CD4-positive, CD25-positive, alpha-beta regulatory T cell (primary cell): ENCODE measurements at regions not wholly inside any gene's neighbourhood (a gene's known extent, or its start where the extent isn't known, plus 50 kb on each side); places are given as distances from the start of the nearest gene placed in this dataset.
A peak's percentile ranks its signal among the peaks of the same experiment; 100 is the strongest.

ENCODE experiments used
- ATAC-seq, 2 donors: fragments of 150-1000 bp; cut with Tn5 transposase; one replicate each; pipeline ENCODE4 v1.10.0; 2021; ENCODE audit warnings: low read depth in 2 of 2, moderate number of reproducible peaks in 2 of 2, moderate library complexity in 1 of 2
- DNase-seq, 3 donors: peaks; one replicate each; pipeline versions ENCODE4 v3.0.0 to v3.0.0-alpha.2; 2012 to 2022; ENCODE audit warnings: mixed read lengths in 1 of 3
- H3K27ac ChIP-seq: one replicate; pipeline ENCODE4 v1.7.0; 2013; ENCODE audit warnings: mild to moderate bottlenecking, low read length; ENCODE audit not compliant: insufficient read depth, poor library complexity, severe bottlenecking
- H3K27me3 ChIP-seq: one replicate; pipeline ENCODE4 v1.7.0; 2013; ENCODE audit warnings: low read length; ENCODE audit not compliant: control insufficient read depth, insufficient read depth
- H3K36me3 ChIP-seq: one replicate; pipeline ENCODE4 v1.7.0; 2013; ENCODE audit warnings: mild to moderate bottlenecking, low read length, moderate library complexity; ENCODE audit not compliant: control insufficient read depth, insufficient read depth
- H3K4me1 ChIP-seq: 2 replicates; pipeline ENCODE4 v1.7.0; 2013; ENCODE audit warnings: mild to moderate bottlenecking, low read length; ENCODE audit not compliant: insufficient read depth, control insufficient read depth, poor library complexity, severe bottlenecking
- H3K4me3 ChIP-seq: one replicate; pipeline ENCODE4 v1.7.0; 2013; ENCODE audit warnings: low read depth, mild to moderate bottlenecking, low read length, moderate library complexity
- H3K9me3 ChIP-seq, 2 experiments: 1 replicate in 1 of 2; 2 replicates in 1 of 2; pipeline ENCODE4 v1.7.0; 2013; ENCODE audit warnings: low read length in 2 of 2, mild to moderate bottlenecking in 1 of 2, moderate library complexity in 1 of 2; ENCODE audit not compliant: control insufficient read depth in 2 of 2
- H3K27ac Mint-ChIP-seq, 3 donors: one replicate each; pipeline ENCODE4 v1.8.0; 2020 to 2022; ENCODE audit warnings: mild to moderate bottlenecking in 3 of 3, mixed read lengths in 3 of 3, moderate library complexity in 2 of 3
- H3K27me3 Mint-ChIP-seq: one replicate; pipeline ENCODE4 v1.8.0; 2022; ENCODE audit warnings: mild to moderate bottlenecking, mixed read lengths
- H3K36me3 Mint-ChIP-seq: one replicate; pipeline ENCODE4 v1.8.0; 2020; ENCODE audit warnings: mixed read lengths
- H3K4me1 Mint-ChIP-seq, 4 donors: one replicate each; pipeline ENCODE4 v1.8.0; 2020 to 2022; ENCODE audit warnings: mixed read lengths in 4 of 4, mild to moderate bottlenecking in 1 of 4
- H3K4me3 Mint-ChIP-seq, 4 donors: one replicate each; pipeline ENCODE4 v1.8.0; 2020 to 2022; ENCODE audit warnings: mild to moderate bottlenecking in 4 of 4, mixed read lengths in 4 of 4, moderate library complexity in 3 of 4
- H3K9me3 Mint-ChIP-seq, 7 donors: one replicate each; pipeline ENCODE4 v1.8.0; 2020 to 2022; ENCODE audit warnings: mixed read lengths in 7 of 7, mild to moderate bottlenecking in 3 of 7, moderate library complexity in 2 of 7

DNA sequence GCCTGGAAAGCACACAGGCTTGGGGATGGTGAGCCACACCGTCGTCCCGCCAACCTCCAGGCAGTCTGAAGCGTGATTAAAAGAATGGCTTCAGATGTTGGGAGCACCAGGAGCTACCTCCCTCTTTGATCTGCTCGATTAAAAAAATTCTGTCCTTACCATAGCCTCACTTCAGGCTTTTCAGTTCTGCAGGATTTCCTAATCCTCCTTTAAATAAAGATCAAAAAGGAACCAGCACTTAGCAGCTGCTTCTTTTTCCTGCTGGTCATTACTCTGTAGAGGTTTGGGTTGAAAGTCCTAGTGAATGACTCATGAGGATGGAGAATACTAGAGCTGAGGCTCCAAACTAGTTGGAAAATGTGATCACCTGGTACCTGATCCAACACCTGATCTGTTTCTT lies 71.9 kb upstream of the C1orf174 start:
- H3K27ac ChIP-seq, result no peak overlapping the region
- Mint-ChIP-seq H3K9me3 (peaks cover 0 to 3% (median 0%) of the 10 kb centered on the region in 7 donors), H3K4me1 (no peaks in the 10 kb centered on the region), H3K4me3 (no peak overlapping the region), H3K27me3 (peaks cover 4% of the 10 kb centered on the region), H3K27ac (no peak overlapping the region), H3K36me3 (no peaks in the 10 kb centered on the region)
- no peak for ATAC-seq
- H3K9me3 ChIP-seq, result no peaks in the 10 kb centered on the region
- H3K36me3 ChIP-seq, result no peaks in the 10 kb centered on the region
- H3K4me3 ChIP-seq, result no peak overlapping the region
- DNase-seq, result no peak
- H3K27me3 ChIP-seq, result no peaks in the 10 kb centered on the region
- H3K4me1 ChIP-seq, result no peaks in the 10 kb centered on the region

DNA sequence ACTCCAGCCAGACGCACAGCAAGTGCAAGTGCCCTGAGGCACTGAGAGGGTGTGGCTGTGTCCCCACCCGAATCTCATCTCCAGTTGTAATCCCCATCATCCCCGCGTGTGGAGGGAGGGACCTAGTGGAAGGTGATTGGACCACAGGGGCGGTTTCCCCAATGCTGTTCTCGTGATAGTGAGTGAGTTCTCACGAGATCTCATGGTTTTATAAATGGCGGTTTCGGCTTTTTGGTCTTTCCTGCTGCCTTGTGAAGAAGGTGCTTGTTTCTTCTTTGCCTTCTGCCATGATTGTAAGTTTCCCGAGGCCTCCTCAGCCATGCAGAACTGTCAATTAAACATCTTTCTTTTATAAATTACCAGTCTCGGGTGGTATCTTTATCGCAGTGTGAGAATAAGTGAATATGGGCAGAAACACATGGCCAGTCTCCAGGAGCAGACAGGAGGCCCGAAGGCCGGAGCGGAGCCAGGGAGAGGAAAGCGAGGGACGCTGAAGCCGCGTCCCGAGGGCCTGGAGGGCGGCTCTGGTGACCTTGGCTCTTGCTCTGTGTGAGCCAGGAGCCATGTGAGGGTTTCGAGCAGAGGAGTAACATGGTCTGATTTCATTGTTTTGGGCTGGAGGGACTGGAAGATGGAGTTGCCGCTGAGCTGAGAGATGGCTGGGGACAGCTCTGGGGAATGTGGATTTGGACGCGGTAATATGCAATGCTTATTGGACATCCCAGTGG lies 76.0 kb upstream of the C1orf174 start:
- no peaks in the 10 kb centered on the region for H3K4me1 ChIP-seq
- no peak overlapping the region for H3K27ac ChIP-seq
- H3K4me3 Mint-ChIP-seq, result peak overlapping the region in 1 of 4 donors; percentile 79
- peaks cover 0 to 2% (median 0%) of the 10 kb centered on the region in 7 donors for H3K9me3 Mint-ChIP-seq
- H3K4me1 Mint-ChIP-seq, result no peaks in the 10 kb centered on the region
- H3K27ac Mint-ChIP-seq, result no peak overlapping the region
- no peaks in the 10 kb centered on the region for H3K36me3 Mint-ChIP-seq
- no peaks in the 10 kb centered on the region for H3K9me3 ChIP-seq
- no peaks in the 10 kb centered on the region for H3K27me3 ChIP-seq
- ATAC-seq, result no peak
- DNase-seq, result no peak
- H3K36me3 ChIP-seq, result no peaks in the 10 kb centered on the region
- H3K4me3 ChIP-seq, result no peak overlapping the region
- peaks cover 4% of the 10 kb centered on the region for H3K27me3 Mint-ChIP-seq

DNA sequence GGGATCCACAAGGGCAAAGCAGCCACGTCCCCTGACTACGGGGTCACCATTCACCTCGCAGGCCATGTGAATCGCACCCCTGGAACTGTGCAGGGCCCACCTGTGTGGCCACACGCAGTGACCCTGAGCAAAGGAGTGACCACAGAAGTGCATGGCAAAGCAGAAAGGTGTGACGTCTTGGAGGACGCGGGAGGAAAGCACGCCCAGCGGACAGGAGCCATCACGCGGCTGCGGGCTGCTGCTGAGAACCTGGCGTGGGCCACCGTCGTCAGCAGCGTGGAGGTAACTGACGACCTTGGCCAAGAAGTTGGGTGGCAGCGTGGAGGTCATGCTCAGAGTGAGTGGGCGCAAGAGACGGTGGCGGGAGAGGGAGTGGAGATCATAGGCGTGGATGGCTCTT lies 76.7 kb upstream of the C1orf174 start:
- Histone ChIP-seq H3K9me3 (no peaks in the 10 kb centered on the region), H3K4me3 (no peak overlapping the region), H3K27ac (no peak overlapping the region), H3K27me3 (no peaks in the 10 kb centered on the region), H3K36me3 (no peaks in the 10 kb centered on the region), H3K4me1 (no peaks in the 10 kb centered on the region)
- Mint-ChIP-seq H3K27me3 (peaks cover 4% of the 10 kb centered on the region), H3K27ac (no peak overlapping the region), H3K9me3 (peaks cover 0 to 2% (median 0%) of the 10 kb centered on the region in 7 donors), H3K4me3 (no peak overlapping the region), H3K36me3 (no peaks in the 10 kb centered on the region), H3K4me1 (no peaks in the 10 kb centered on the region)
- ATAC-seq (no peak), DNase-seq (no peak)

DNA sequence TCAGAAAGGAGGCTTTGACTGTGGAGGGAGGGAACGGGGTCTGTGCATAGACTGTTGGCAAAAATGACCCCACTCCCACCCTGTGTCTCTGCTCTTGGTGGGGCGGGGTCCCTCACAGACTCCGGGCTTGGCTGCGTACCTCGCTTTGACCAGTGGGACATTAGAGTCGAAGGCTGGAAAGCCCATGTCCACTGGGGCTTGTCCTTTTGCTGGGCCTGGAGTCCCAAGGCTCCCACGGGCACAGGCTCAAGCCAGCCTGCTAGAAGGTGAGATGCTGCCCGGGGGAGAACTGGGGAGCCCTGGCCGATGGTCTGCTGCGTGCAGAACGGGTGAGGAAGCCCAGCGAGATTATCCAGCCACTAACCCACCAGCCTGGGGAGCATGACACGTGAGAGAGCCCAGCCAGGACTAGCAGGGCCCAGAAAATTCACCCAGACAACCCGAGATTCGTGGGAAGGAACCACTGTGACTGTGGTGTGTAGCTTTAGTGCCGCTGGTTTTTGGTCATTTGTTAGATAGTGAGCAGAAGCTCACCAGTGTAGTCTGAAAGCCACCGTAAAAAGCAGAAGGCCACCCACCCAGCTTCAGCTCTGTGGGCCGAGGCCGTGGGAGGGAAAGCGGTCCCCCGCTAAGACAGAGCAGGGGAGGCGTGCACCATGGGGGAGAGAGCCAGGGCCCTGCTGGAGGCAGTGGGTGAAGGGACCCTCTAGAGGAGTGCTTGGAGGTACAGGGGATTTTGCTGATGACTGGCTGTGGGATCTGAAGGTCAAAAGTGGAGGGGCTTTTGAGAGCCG lies 78.3 kb upstream of the C1orf174 start:
- no peaks in the 10 kb centered on the region for H3K36me3 ChIP-seq
- no peaks in the 10 kb centered on the region for H3K9me3 ChIP-seq
- H3K27ac ChIP-seq, result no peak overlapping the region
- no peak overlapping the region for H3K4me3 ChIP-seq
- Mint-ChIP-seq H3K27me3 (peaks cover 4% of the 10 kb centered on the region), H3K4me1 (no peaks in the 10 kb centered on the region), H3K9me3 (peaks cover 0 to 4% (median 0%) of the 10 kb centered on the region in 7 donors), H3K36me3 (no peaks in the 10 kb centered on the region), H3K4me3 (no peak overlapping the region), H3K27ac (no peak overlapping the region)
- no peaks in the 10 kb centered on the region for H3K27me3 ChIP-seq
- ATAC-seq, result no peak
- H3K4me1 ChIP-seq, result no peaks in the 10 kb centered on the region
- no peak for DNase-seq

DNA sequence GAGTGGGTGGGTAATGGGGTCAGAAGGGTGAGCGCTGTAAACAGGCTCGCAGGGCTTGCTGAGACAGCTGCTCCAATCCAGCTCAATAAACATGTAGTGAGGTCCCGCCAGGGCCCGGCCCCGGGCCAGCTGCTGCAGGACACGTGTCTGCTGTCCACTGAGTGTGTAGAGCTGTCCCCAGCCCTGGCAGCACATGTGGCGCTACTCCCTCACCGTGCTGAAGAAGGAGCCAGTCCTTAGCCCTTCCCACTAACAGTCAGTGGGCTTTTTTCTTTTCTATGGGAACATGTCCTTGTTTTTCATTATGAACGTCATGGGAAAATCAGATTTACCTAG lies 78.9 kb upstream of the C1orf174 start:
- no peak for DNase-seq
- ATAC-seq, result no peak
- no peak overlapping the region for H3K4me3 ChIP-seq
- H3K27ac ChIP-seq, result no peak overlapping the region
- Mint-ChIP-seq H3K4me1 (no peaks in the 10 kb centered on the region), H3K27ac (no peak overlapping the region), H3K27me3 (peaks cover 4% of the 10 kb centered on the region), H3K9me3 (peaks cover 0 to 4% (median 0%) of the 10 kb centered on the region in 7 donors), H3K4me3 (no peak overlapping the region), H3K36me3 (no peaks in the 10 kb centered on the region)
- no peaks in the 10 kb centered on the region for H3K27me3 ChIP-seq
- no peaks in the 10 kb centered on the region for H3K36me3 ChIP-seq
- H3K9me3 ChIP-seq, result no peaks in the 10 kb centered on the region
- no peaks in the 10 kb centered on the region for H3K4me1 ChIP-seq

DNA sequence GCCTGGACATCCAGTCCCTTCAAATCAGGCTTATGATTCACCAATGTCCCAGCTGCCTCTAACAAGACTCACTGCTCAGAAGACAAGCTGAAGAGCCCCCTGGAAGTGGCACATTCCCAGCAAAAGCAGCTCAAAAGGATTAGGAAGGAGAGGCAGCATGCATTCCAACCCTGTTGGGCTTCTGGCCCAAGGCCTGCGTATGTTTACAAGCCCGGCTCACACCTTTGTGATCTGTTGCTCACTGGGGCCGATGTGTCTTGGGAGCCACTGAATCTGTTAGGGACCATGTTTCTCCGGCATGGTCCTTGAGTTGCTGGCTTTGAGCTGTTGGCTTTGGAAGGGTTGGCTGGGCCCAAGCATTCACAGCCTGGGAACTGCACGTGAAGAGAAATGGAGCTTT lies 81.2 kb upstream of the C1orf174 start:
- Mint-ChIP-seq H3K9me3 (peaks cover 0 to 2% (median 0%) of the 10 kb centered on the region in 7 donors), H3K4me3 (no peak overlapping the region), H3K27ac (no peak overlapping the region), H3K36me3 (no peaks in the 10 kb centered on the region), H3K27me3 (peaks cover 6% of the 10 kb centered on the region), H3K4me1 (no peaks in the 10 kb centered on the region)
- Histone ChIP-seq H3K9me3 (no peaks in the 10 kb centered on the region), H3K4me3 (no peak overlapping the region), H3K27ac (no peak overlapping the region), H3K36me3 (no peaks in the 10 kb centered on the region), H3K4me1 (no peaks in the 10 kb centered on the region), H3K27me3 (no peaks in the 10 kb centered on the region)
- ATAC-seq (no peak), DNase-seq (no peak)

DNA sequence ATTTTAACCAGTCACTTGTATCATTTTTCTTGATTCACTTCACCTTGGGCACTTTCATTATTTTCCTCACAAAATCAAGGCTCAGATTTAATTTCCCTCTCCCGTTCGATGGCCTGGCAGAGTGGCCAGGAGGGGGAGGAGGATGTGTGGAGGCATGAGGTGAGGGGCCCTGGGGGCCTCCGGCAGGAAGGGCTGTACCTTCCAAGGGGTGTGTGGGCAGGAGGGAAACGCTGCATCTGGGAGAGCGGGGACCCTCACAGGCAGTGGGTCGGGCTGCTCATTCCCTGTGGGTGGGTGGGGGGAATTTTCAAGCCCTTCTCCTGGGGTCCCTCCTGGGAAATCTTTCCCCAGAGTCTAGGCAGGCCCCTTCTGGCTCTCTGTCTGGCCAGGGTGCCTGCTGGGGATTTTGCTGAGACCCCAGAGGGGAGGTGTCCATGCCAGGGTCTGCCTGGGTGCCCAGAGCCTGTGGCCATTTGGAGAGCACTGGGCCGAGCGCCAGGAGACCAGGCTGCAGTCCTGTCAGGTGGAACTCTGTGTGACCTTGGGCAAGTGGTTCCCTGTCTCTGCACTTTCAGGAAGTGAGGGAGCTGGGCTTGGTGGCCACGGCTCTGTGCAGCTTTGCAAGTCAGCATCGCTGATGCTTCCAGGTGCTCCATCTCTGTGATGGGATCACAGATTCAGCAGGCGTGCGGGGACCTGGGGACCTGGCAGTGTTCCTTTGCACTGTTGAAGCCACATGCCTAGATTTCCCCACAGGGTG lies 81.9 kb upstream of the C1orf174 start:
- Histone ChIP-seq H3K27me3 (no peaks in the 10 kb centered on the region), H3K27ac (no peak overlapping the region), H3K4me3 (no peak overlapping the region), H3K4me1 (no peaks in the 10 kb centered on the region), H3K36me3 (no peaks in the 10 kb centered on the region), H3K9me3 (no peaks in the 10 kb centered on the region)
- DNase-seq (no peak), ATAC-seq (no peak)
- no peaks in the 10 kb centered on the region for H3K36me3 Mint-ChIP-seq
- no peak overlapping the region for H3K4me3 Mint-ChIP-seq
- H3K27me3 Mint-ChIP-seq, result peaks cover 5% of the 10 kb centered on the region
- H3K27ac Mint-ChIP-seq, result peak overlapping the region in 1 of 3 donors; percentile 23
- no peaks in the 10 kb centered on the region for H3K4me1 Mint-ChIP-seq
- peaks cover 0 to 2% (median 0%) of the 10 kb centered on the region in 7 donors for H3K9me3 Mint-ChIP-seq
